ENCODE measurements at regions not wholly inside any gene's neighbourhood (a gene's known extent, or its start where the extent isn't known, plus 50 kb on each side); places are given as distances from the start of the nearest gene placed in this dataset.
"Not testable (repeated sequence)": the region's sequence is repeated elsewhere in the genome, so short reads cannot be mapped to it uniquely, and the experiment has no call there.

- H3K27me3 Mint-ChIP-seq = no peaks in the 10 kb centered on the region
- DNase-seq = no peak
- no peaks in the 10 kb centered on the region for H3K4me1 Mint-ChIP-seq
- Histone ChIP-seq H3K9me3 (ENCODE audit: control insufficient read depth in 2 of 3, low read length in 3 of 3) (no peaks in the 10 kb centered on the region), H3K27ac (ENCODE audit: low read depth, low read length) (no peak overlapping the region), H3K36me3 (ENCODE audit: control insufficient read depth in 2 of 3, insufficient read depth in 3 of 3, low read length in 3 of 3) (no peaks in the 10 kb centered on the region), H3K27me3 (ENCODE audit: control insufficient read depth in 2 of 2, insufficient read depth in 2 of 2, low read length in 2 of 2) (no peaks in the 10 kb centered on the region), H3K4me3 (ENCODE audit: low read length) (no peak overlapping the region), H3K4me1 (ENCODE audit: control insufficient read depth in 2 of 2, insufficient read depth in 2 of 2, low read length in 2 of 2) (no peaks in the 10 kb centered on the region)
- POLR2A ChIA-PET = no interaction called here
- peaks cover 0 to 17% (median 7%) of the 10 kb centered on the region in 11 donors for H3K9me3 Mint-ChIP-seq
- H3K36me3 Mint-ChIP-seq = no peaks in the 10 kb centered on the region
- CTCF ChIA-PET = no interaction called here
- no peak overlapping the region for H3K4me3 Mint-ChIP-seq
- no peak for ATAC-seq
- H3K27ac Mint-ChIP-seq = no peak overlapping the region
- intact Hi-C loops (cut with micrococcal nuclease) = no loop called here
Measured at GRCh38 chr21:22174746-22175145, 1176.5 kb downstream of the NCAM2 start.

GRCh38 chr21:22189278-22189677 lies 1191.1 kb downstream of the NCAM2 start:
- no peaks in the 10 kb centered on the region for H3K27me3 Mint-ChIP-seq
- no peaks in the 10 kb centered on the region for H3K9me3 ChIP-seq (ENCODE audit: control insufficient read depth in 2 of 3, low read length in 3 of 3)
- no peak overlapping the region for H3K4me3 Mint-ChIP-seq
- peaks cover 0 to 13% (median 4%) of the 10 kb centered on the region in 11 donors for H3K9me3 Mint-ChIP-seq
- no peaks in the 10 kb centered on the region for H3K36me3 ChIP-seq (ENCODE audit: control insufficient read depth in 2 of 3, insufficient read depth in 3 of 3, low read length in 3 of 3)
- ChIA-PET POLR2A (no interaction called here), CTCF (no interaction called here)
- H3K4me1 Mint-ChIP-seq = peaks cover 0 to 3% (median 0%) of the 10 kb centered on the region in 7 donors
- H3K27ac Mint-ChIP-seq = no peak overlapping the region
- no peaks in the 10 kb centered on the region for H3K27me3 ChIP-seq (ENCODE audit: control insufficient read depth in 2 of 2, insufficient read depth in 2 of 2, low read length in 2 of 2)
- no peak overlapping the region for H3K27ac ChIP-seq (ENCODE audit: low read depth, low read length)
- H3K4me1 ChIP-seq (ENCODE audit: control insufficient read depth in 2 of 2, insufficient read depth in 2 of 2, low read length in 2 of 2) = no peaks in the 10 kb centered on the region
- ATAC-seq (no peak), DNase-seq (no peak)
- intact Hi-C loops (cut with micrococcal nuclease) = no loop called here
- H3K36me3 Mint-ChIP-seq = no peaks in the 10 kb centered on the region
- no peak overlapping the region for H3K4me3 ChIP-seq (ENCODE audit: low read length)

- DNase-seq = no peak
- no peaks in the 10 kb centered on the region for H3K36me3 ChIP-seq (ENCODE audit: control insufficient read depth in 2 of 3, insufficient read depth in 3 of 3, low read length in 3 of 3)
- H3K27ac ChIP-seq (ENCODE audit: low read depth, low read length) = no peak overlapping the region
- no peak overlapping the region for H3K4me3 ChIP-seq (ENCODE audit: low read length)
- CTCF ChIA-PET = no interaction called here
- Mint-ChIP-seq H3K36me3 (no peaks in the 10 kb centered on the region), H3K27ac (no peak overlapping the region), H3K4me1 (peaks cover 0 to 3% (median 0%) of the 10 kb centered on the region in 7 donors), H3K4me3 (no peak overlapping the region), H3K9me3 (peaks cover 0 to 17% (median 3%) of the 10 kb centered on the region in 11 donors), H3K27me3 (no peaks in the 10 kb centered on the region)
- no peaks in the 10 kb centered on the region for H3K9me3 ChIP-seq (ENCODE audit: control insufficient read depth in 2 of 3, low read length in 3 of 3)
- no peak for ATAC-seq
- POLR2A ChIA-PET = no interaction called here
- intact Hi-C loops (cut with micrococcal nuclease) = no loop called here
- no peaks in the 10 kb centered on the region for H3K4me1 ChIP-seq (ENCODE audit: control insufficient read depth in 2 of 2, insufficient read depth in 2 of 2, low read length in 2 of 2)
- no peaks in the 10 kb centered on the region for H3K27me3 ChIP-seq (ENCODE audit: control insufficient read depth in 2 of 2, insufficient read depth in 2 of 2, low read length in 2 of 2)
Measured at GRCh38 chr21:22191581-22191980, 1193.4 kb downstream of the NCAM2 start.

GRCh38 chr21:22192766-22193165 lies 1194.6 kb downstream of the NCAM2 start:
- Histone ChIP-seq H3K27ac (ENCODE audit: low read depth, low read length) (no peak overlapping the region), H3K4me1 (ENCODE audit: control insufficient read depth in 2 of 2, insufficient read depth in 2 of 2, low read length in 2 of 2) (no peaks in the 10 kb centered on the region), H3K4me3 (ENCODE audit: low read length) (no peak overlapping the region), H3K9me3 (ENCODE audit: control insufficient read depth in 2 of 3, low read length in 3 of 3) (no peaks in the 10 kb centered on the region), H3K27me3 (ENCODE audit: control insufficient read depth in 2 of 2, insufficient read depth in 2 of 2, low read length in 2 of 2) (no peaks in the 10 kb centered on the region), H3K36me3 (ENCODE audit: control insufficient read depth in 2 of 3, insufficient read depth in 3 of 3, low read length in 3 of 3) (no peaks in the 10 kb centered on the region)
- POLR2A ChIA-PET = no interaction called here
- DNase-seq = no peak
- CTCF ChIA-PET = no interaction called here
- peaks cover 0 to 3% (median 0%) of the 10 kb centered on the region in 7 donors for H3K4me1 Mint-ChIP-seq
- intact Hi-C loops (cut with micrococcal nuclease) = no loop called here
- no peak overlapping the region for H3K4me3 Mint-ChIP-seq
- H3K27ac Mint-ChIP-seq = no peak overlapping the region
- H3K27me3 Mint-ChIP-seq = no peaks in the 10 kb centered on the region
- H3K9me3 Mint-ChIP-seq = peaks cover 0 to 17% (median 3%) of the 10 kb centered on the region in 11 donors
- no peaks in the 10 kb centered on the region for H3K36me3 Mint-ChIP-seq
- no peak for ATAC-seq

GRCh38 chr21:22194986-22195385 lies 1196.8 kb downstream of the NCAM2 start:
- H3K36me3 Mint-ChIP-seq; H3K27me3 ChIP-seq (ENCODE audit: control insufficient read depth in 2 of 2, insufficient read depth in 2 of 2, low read length in 2 of 2); H3K27me3 Mint-ChIP-seq; H3K27ac ChIP-seq (ENCODE audit: low read depth, low read length); H3K9me3 ChIP-seq (ENCODE audit: control insufficient read depth in 2 of 3, low read length in 3 of 3); ATAC-seq; intact Hi-C loops (cut with micrococcal nuclease); H3K36me3 ChIP-seq (ENCODE audit: control insufficient read depth in 2 of 3, insufficient read depth in 3 of 3, low read length in 3 of 3); DNase-seq; H3K4me1 Mint-ChIP-seq; H3K27ac Mint-ChIP-seq; H3K4me3 ChIP-seq (ENCODE audit: low read length); H3K4me3 Mint-ChIP-seq; POLR2A ChIA-PET; CTCF ChIA-PET; H3K9me3 Mint-ChIP-seq; H3K4me1 ChIP-seq (ENCODE audit: control insufficient read depth in 2 of 2, insufficient read depth in 2 of 2, low read length in 2 of 2): not testable (repeated sequence)

GRCh38 chr21:22200378-22201092 lies 1202.3 kb downstream of the NCAM2 start:
- no peak overlapping the region for H3K27ac Mint-ChIP-seq
- H3K9me3 Mint-ChIP-seq = peaks cover 0 to 4% (median 0%) of the 10 kb centered on the region in 11 donors
- Histone ChIP-seq H3K4me3 (ENCODE audit: low read length) (no peak overlapping the region), H3K27me3 (ENCODE audit: control insufficient read depth in 2 of 2, insufficient read depth in 2 of 2, low read length in 2 of 2) (no peaks in the 10 kb centered on the region), H3K27ac (ENCODE audit: low read depth, low read length) (no peak overlapping the region), H3K4me1 (ENCODE audit: control insufficient read depth in 2 of 2, insufficient read depth in 2 of 2, low read length in 2 of 2) (no peaks in the 10 kb centered on the region), H3K9me3 (ENCODE audit: control insufficient read depth in 2 of 3, low read length in 3 of 3) (no peaks in the 10 kb centered on the region), H3K36me3 (ENCODE audit: control insufficient read depth in 2 of 3, insufficient read depth in 3 of 3, low read length in 3 of 3) (no peaks in the 10 kb centered on the region)
- no peak overlapping the region for H3K4me3 Mint-ChIP-seq
- no peaks in the 10 kb centered on the region for H3K4me1 Mint-ChIP-seq
- ChIA-PET POLR2A (no interaction called here), CTCF (no interaction called here)
- no peaks in the 10 kb centered on the region for H3K27me3 Mint-ChIP-seq
- DNase-seq = no peak
- ATAC-seq = no peak
- no peaks in the 10 kb centered on the region for H3K36me3 Mint-ChIP-seq
- intact Hi-C loops (cut with micrococcal nuclease) = no loop called here

- ATAC-seq (no peak), DNase-seq (no peak)
- H3K27me3 ChIP-seq (ENCODE audit: control insufficient read depth in 2 of 2, insufficient read depth in 2 of 2, low read length in 2 of 2) = no peaks in the 10 kb centered on the region
- H3K4me3 Mint-ChIP-seq = no peak overlapping the region
- H3K9me3 ChIP-seq (ENCODE audit: control insufficient read depth in 2 of 3, low read length in 3 of 3) = no peaks in the 10 kb centered on the region
- no peaks in the 10 kb centered on the region for H3K27me3 Mint-ChIP-seq
- intact Hi-C loops (cut with micrococcal nuclease) = no loop called here
- POLR2A ChIA-PET = no interaction called here
- H3K27ac ChIP-seq (ENCODE audit: low read depth, low read length) = no peak overlapping the region
- no peaks in the 10 kb centered on the region for H3K36me3 ChIP-seq (ENCODE audit: control insufficient read depth in 2 of 3, insufficient read depth in 3 of 3, low read length in 3 of 3)
- H3K9me3 Mint-ChIP-seq = peaks cover 0 to 6% (median 0%) of the 10 kb centered on the region in 11 donors
- H3K27ac Mint-ChIP-seq = no peak overlapping the region
- CTCF ChIA-PET = no interaction called here
- H3K4me1 Mint-ChIP-seq = no peaks in the 10 kb centered on the region
- no peaks in the 10 kb centered on the region for H3K36me3 Mint-ChIP-seq
- no peaks in the 10 kb centered on the region for H3K4me1 ChIP-seq (ENCODE audit: control insufficient read depth in 2 of 2, insufficient read depth in 2 of 2, low read length in 2 of 2)
- H3K4me3 ChIP-seq (ENCODE audit: low read length) = no peak overlapping the region
Measured at GRCh38 chr21:22201126-22201525, 1202.9 kb downstream of the NCAM2 start.

All from naive thymus-derived CD4-positive, alpha-beta T cell (primary cell).